ENCODE measurements at regions not wholly inside any gene's neighbourhood (a gene's known extent, or its start where the extent isn't known, plus 50 kb on each side); places are given as distances from the start of the nearest gene placed in this dataset.

- TF ChIP-seq, protein P1, sequence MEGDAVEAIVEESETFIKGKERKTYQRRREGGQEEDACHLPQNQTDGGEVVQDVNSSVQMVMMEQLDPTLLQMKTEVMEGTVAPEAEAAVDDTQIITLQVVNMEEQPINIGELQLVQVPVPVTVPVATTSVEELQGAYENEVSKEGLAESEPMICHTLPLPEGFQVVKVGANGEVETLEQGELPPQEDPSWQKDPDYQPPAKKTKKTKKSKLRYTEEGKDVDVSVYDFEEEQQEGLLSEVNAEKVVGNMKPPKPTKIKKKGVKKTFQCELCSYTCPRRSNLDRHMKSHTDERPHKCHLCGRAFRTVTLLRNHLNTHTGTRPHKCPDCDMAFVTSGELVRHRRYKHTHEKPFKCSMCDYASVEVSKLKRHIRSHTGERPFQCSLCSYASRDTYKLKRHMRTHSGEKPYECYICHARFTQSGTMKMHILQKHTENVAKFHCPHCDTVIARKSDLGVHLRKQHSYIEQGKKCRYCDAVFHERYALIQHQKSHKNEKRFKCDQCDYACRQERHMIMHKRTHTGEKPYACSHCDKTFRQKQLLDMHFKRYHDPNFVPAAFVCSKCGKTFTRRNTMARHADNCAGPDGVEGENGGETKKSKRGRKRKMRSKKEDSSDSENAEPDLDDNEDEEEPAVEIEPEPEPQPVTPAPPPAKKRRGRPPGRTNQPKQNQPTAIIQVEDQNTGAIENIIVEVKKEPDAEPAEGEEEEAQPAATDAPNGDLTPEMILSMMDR (IDR thresholded peaks at IDR 0.05 in 2 of 3, conservative IDR thresholded peaks at IDR 0.05 in 1 of 3; ENCODE audit: control insufficient read depth in 2 of 3, extremely low read depth in 1 of 3, insufficient read depth in 1 of 3, low read depth in 3 of 3, low read length in 3 of 3): no peak
- TF ChIP-seq RB1 (IDR thresholded peaks at IDR 0.05; ENCODE audit: borderline replicate concordance): no peak
- no peak for TF ChIP-seq NR2C2 (IDR thresholded peaks at IDR 0.05; ENCODE audit: borderline replicate concordance, control insufficient read depth, insufficient read length, low read depth)
- TF ChIP-seq MXI1 (IDR thresholded peaks at IDR 0.05; ENCODE audit: low read depth, low read length): no peak
- no peak for TF ChIP-seq JUND (IDR thresholded peaks at IDR 0.05; ENCODE audit: low read depth, low read length)
- TF ChIP-seq ZBTB33 (IDR thresholded peaks at IDR 0.05): no peak
- TF ChIP-seq, protein P2, sequence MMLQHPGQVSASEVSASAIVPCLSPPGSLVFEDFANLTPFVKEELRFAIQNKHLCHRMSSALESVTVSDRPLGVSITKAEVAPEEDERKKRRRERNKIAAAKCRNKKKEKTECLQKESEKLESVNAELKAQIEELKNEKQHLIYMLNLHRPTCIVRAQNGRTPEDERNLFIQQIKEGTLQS (IDR thresholded peaks at IDR 0.05; ENCODE audit: borderline replicate concordance, extremely low read depth, low read depth, low read length): no peak
- TF ChIP-seq TAF1 (IDR thresholded peaks at IDR 0.05; ENCODE audit: borderline replicate concordance, low read depth, low read length): no peak
- TF ChIP-seq ZNF384 (IDR thresholded peaks at IDR 0.05; ENCODE audit: borderline replicate concordance, low read depth, low read length): no peak
- no peak for TF ChIP-seq MAX (IDR thresholded peaks at IDR 0.05; ENCODE audit: low read depth, low read length)
- no peak for TF ChIP-seq RELA (IDR thresholded peaks at IDR 0.05; ENCODE audit: borderline replicate concordance, partially characterized antibody)
Observed at GRCh38 chr12:98359856-98360255, 155.5 kb upstream of the TMPO start.
